ENCODE measurements at regions not wholly inside any gene's neighbourhood (a gene's known extent, or its start where the extent isn't known, plus 50 kb on each side); places are given as distances from the start of the nearest gene placed in this dataset.
"Not testable (repeated sequence)": the region's sequence is repeated elsewhere in the genome, so short reads cannot be mapped to it uniquely, and the experiment has no call there.

DNA sequence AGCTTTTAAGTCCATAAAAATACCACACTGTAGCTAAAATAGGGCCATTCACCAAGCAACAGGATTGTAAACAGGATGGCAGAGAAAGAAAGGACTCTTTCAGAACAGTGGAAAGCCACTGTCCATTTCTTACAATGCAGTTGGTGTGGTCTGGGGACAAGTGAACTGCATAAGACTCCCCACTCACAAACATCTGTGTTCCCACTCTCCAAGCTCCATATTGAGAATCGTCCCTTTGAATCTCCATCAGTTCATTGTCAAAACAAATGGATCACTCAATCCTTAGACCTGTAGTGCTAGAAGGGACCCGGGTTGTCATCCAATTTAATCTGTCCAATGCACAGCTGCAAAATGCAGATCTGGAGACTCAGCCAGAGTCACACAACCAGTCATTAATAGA lies 347.4 kb upstream of the KLHL29 start:
- no peak for DNase-seq (ENCODE audit: low read depth in 4 of 4, low spot score in 1 of 4)

DNA sequence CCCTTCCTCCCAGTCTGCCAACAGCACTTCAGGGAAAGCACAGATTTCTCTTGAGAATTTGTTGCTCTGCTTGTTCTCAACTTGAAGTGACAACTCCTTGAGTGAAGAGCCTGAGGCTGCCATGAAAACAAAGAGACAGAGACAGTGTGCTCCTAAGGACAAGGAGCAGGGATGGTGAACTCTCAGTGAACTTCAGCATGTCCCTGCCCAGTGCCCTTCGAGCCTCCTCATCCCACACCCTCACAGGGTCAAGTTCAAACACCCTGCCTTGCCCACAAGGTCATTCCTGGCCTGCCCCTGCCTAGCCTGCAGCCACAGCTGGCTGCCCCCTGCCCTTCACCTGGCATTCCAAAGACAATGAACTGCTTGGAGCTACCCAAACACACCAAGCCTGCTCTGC lies 343.5 kb upstream of the KLHL29 start:
- DNase-seq (ENCODE audit: low read depth in 4 of 4, low spot score in 1 of 4), result no peak

DNA sequence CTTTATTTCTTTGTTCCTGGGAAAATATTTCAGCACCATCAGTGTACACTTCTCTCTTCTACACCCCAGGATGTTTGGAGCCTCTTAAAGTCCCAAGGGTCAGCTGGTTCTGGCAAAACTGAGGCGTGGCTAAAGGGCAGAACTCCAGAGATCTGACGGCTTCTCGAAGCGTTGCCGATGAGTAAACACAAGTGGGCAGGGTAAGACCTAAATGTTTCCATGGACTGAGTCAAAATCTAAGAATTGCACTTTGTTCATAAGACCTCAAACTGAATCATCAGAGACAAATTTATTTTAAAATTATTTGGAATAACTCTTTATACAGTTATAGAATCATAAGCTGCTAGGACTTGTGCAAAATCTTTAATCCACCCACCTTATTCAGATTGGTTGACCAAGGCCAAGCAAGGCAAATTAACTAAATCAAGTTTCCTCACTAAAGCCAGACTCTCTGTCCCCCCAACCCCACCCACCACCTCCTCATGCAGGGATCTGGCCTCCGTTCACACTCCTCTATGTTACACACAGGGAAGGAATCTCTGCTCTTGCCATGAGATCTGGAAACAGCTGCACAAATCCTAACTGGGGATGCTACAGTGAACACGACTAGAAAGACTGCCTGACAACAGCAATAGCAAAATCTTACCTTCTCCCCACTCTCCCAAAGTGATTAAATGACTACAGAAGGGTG lies 342.6 kb upstream of the KLHL29 start:
- DNase-seq (ENCODE audit: low read depth in 4 of 4, low spot score in 1 of 4), result no peak

DNA sequence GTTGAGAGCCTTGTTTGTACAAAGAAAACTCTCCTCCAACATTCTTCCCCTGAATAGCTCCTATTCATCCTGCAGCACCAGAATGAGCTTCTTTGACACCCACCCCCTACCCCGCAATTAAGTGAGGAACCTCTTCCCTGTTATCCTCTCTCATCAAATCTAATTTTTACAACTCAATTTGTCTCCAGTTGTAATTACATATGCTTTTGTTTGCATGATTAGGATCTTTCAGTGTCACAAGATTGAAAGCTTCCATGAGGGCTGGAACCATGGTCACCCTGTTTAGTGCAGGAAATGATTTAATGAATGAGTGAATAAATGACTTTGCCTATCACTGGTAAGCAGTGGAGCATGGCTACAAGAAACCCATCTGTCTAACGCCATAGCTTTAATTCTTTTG lies 334.6 kb upstream of the KLHL29 start:
- DNase-seq (ENCODE audit: low read depth in 4 of 4, low spot score in 1 of 4), result no peak

DNA sequence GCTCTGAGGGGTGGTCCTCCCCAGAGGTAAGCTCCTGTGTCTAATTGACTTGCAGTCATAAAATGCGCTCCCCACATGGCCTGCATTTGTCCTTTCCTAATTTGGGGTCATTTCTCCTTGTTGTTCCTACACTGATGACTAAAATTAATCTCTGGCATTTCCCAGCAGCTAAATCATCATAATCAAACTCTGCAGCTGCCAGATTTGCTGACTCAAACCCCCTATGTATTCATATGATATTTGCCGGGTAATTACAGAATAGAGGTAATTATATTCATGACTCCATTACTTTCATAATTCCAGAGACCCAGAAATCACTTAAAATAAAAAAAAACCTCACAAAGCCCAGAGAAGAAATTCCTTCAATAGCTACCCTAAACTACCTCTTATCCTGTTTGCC lies 331.4 kb upstream of the KLHL29 start:
- DNase-seq (ENCODE audit: low read depth in 4 of 4, low spot score in 1 of 4), result no peak

DNA sequence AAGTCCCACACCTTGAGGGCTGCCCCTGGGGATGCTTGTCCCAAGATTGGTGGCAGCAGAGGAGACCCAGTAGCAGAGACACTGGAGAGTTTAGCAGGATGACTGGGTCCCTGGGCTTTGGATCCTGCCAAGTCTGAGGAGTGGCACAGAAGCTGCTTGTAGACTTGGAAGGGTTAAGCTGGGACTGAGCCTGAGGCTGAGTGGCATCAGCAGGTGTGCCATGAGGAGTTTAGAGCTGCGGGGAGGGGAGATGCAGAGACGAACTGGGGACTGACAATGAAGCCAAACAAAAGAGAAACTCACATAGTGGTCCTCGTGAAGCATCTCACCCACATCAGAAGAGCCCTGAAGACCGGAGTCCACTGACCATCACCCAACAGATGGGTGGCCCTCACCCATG lies 329.7 kb upstream of the KLHL29 start:
- DNase-seq (ENCODE audit: low read depth in 4 of 4, low spot score in 1 of 4), result no peak

DNA sequence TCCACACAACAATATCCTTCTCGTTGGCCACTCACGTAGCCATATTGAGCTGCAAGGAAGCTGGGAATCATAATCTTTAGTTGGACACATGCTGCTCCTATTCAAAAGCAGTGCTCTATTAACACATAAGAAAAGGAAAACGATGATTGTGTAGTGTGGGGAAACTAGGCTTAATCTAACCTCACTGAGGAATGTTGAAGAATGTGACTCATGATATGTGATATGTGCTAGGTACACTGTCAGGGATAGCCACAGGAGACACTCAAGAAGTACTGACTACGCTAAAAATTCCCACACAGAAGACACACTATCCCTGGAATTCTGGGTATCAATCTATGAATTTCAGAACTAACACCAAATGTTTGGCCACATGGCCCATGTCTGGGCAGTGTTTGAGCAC lies 328.1 kb upstream of the KLHL29 start:
- not testable (repeated sequence) for DNase-seq (ENCODE audit: low read depth in 4 of 4, low spot score in 1 of 4)

DNA sequence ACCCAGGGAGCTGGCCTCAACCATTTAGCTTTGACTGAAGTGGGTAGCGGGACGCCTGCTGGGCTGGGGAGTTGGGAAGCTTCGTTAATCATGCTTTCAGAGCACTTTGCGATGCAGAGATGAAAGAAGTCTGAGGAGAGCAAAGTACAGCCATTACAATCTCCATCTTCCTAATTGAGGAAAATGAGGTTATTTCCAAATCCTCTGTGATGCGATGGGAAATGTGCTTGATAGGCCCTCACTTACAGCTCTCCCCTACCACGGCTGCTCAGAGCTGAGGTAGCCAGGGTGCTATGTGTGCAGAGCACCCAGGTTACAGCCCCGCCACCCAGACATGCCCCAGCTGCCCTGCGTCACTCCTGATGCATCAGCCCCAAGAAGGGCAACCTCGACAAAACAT lies 326.5 kb upstream of the KLHL29 start:
- no peak for DNase-seq (ENCODE audit: low read depth in 4 of 4, low spot score in 1 of 4)

DNA sequence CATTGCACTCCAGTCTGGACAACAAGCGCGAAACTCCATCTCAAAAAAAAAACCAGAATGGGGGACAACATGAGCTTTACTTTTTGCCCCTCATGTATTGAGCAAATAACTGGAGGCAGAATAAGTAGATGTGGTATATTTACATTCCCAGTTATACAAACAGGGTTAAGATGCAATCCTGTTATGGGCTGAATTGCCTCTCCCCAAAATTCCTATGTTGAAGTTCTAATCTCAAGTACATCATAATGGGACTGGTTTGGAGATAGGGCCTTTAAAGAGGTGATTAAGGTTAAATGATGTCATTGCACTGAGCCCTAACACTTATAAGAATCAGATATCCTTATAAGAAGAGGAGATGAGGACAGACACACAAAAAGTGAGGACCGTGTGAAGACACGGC lies 319.8 kb upstream of the KLHL29 start:
- no peak for DNase-seq (ENCODE audit: low read depth in 4 of 4, low spot score in 1 of 4)

DNA sequence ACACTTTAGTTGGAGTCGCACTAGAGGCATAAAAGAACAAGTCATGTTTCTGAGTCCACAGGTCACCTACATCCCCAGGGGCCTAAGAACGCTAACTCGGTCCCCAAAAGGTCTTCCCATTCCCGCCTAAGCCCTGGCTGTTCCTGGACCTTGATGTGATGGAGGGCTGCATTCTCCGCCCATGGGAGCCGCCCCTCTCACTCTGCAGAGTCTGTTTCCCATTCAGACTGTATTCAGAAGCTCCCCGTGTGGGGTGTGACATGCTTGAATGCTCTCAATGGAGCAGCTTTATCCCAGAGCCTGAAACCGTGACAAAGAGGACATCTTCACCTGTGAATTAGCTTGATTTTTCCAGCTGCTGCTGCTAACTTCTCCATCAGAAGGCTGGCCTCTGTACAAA lies 319.0 kb upstream of the KLHL29 start:
- DNase-seq (ENCODE audit: low read depth in 4 of 4, low spot score in 1 of 4), result no peak

DNA sequence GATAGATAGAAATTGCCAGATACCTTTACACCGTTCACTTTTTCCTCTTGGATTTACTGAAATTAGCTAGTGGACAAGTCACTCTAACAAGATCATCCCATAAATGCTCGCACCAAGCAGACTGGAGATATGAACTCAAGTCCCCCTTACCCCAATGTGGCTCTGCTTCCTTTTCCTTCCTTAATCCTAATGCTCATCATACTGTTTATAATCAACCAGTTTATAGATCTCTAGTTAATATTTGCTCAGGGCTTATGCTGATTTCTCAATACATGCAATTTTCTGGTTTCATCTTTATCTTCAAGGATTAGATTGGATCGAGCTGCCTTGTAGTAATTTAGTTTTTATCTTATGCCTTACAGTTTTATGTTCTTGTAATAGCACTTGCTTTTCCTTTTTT lies 318.3 kb upstream of the KLHL29 start:
- DNase-seq (ENCODE audit: low read depth in 4 of 4, low spot score in 1 of 4), result no peak

DNA sequence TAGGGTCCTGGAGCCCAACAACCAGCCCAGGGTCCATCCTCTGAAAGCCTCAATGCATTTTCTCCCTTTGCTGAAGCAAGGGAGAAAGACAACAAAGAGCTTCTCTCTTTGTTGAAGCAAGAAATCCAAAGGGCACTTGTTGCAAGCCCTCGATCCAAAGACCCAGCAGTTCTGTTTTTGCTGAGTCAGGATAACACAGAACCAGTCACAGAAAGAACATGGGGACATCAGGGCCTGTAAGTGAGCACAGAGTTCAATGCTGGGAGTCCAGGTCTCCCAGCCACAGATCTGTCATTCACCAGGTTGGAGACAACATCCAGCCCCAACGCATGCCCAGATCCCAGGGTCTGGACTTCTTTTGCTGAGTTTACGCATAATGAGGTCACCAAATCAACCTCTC lies 315.8 kb upstream of the KLHL29 start:
- no peak for DNase-seq (ENCODE audit: low read depth in 4 of 4, low spot score in 1 of 4)

DNA sequence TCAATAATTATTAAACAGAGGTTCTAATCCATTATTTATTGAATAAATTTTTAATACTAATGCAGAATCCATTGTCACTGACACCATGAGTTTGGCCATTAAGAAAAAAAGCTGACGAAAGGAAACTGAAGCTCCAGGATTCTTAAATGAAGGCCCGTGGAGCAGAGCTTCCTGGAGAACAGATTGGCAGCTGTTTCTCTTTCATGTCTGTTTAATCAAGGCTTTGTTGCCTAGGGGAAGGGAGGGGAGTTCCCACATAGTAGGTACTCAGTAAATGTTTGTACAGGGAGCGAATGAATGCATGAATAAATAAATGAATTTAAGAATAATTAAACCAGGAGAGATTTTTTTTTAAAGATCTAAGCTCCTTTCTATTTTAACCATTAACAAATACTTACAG lies 315.1 kb upstream of the KLHL29 start:
- no peak for DNase-seq (ENCODE audit: low read depth in 4 of 4, low spot score in 1 of 4)

DNA sequence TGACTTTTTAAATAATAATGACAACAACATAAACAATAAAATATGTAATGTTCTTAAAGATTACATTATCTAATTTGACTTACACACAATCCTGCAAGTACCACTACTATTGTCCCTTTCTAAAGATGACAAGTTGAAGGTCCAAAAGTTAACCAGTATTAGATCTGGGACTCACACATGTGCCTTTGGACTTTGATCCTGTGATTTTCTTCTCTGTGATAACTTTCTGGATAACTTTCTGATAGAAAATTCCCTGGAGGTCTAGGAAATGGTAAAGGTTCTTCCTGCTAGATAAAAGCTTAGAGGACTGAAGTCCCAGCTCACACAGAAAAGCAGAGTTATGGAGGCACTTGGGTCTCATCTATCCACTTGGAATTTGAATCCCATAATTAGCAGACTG lies 311.9 kb upstream of the KLHL29 start:
- DNase-seq (ENCODE audit: low read depth in 4 of 4, low spot score in 1 of 4), result no peak

DNA sequence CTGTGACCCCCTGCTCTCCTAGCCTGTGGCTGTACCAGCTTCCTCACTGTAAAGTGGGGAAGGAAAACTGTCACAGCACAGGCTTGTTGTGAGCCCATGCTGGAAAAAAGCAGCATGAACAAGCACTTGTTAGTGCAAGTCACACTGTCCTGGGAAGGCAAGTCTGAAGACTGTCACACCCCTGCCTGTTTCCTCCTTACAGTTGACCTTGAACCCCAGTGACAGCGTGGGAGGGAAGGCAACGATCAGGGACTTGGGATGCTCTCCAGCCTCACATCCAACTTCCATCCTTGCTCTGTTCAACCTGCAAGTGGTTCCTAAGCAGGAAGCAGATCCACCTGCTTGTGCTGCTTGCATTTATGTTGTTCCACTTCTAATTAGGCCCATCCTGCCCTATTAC lies 311.3 kb upstream of the KLHL29 start:
- DNase-seq (ENCODE audit: low read depth in 4 of 4, low spot score in 1 of 4), result no peak

DNA sequence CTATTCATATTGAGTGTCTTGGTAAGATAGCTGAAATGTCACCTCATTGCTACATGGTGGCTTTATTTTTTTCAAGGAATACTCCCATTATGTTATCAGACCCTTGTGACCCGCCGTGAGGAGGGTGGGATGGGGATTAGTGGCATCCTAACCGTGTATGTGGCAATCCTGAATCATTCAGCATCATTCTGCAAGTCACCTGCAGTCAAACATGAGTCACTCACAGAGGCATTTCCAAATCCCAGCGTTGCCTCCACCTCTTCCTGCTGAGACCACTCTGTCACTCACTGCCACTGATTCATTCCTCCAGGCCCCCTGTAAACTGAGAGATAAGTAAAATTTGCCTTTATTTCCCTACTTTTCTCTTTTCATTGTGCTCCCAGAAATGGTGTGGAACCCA lies 307.4 kb upstream of the KLHL29 start:
- DNase-seq (ENCODE audit: low read depth in 4 of 4, low spot score in 1 of 4), result no peak

DNA sequence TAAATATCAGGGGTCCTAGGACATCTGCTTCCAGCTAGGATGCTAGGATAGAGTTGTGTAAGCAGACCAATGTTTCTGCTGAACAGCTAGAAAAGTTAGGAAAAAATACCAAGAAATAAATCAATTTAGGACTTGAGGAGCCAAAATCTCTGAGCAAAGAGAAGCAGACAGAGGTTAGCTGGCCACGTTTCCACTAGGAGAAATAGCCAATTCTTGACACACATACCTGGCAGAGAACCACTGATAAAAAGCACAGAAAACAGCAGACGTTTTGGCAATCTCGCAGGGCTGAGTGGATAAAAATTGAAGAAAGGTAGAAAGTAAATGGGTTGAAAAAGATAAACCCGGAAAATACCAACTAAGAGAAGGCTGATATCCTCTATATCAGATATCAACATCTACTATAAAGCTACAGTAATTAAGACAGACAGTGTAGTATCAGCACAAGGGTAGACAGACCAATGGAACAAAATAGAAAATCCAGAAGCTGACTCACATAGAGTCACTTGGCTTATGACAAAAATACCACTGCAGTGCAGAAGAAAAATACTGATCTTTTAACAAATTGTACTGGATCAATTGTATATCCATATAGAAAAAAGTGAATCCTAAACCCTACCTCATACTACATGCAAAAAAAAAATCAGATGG lies 306.1 kb upstream of the KLHL29 start:
- DNase-seq (ENCODE audit: low read depth in 4 of 4, low spot score in 1 of 4), result no peak

DNA sequence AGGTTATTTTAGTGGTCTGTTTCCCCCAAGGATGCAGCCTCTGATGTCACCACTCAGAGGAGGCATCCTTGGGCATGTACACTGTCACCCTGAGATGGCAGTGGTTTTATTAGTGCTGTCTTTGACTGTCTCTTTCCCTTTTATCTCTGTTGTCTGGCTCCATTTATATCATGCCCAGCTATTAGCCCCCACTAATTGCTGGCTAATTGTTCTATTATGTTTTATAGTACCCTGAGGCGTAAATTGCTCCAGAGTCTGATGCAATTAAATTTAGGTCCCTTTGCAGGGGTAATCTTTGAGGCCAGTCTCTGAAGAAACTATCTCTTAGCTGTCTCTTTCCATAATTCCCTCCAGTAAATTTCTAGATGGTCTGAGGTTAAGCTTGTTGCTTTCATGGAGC lies 301.0 kb upstream of the KLHL29 start:
- DNase-seq (ENCODE audit: low read depth in 4 of 4, low spot score in 1 of 4), result no peak

DNA sequence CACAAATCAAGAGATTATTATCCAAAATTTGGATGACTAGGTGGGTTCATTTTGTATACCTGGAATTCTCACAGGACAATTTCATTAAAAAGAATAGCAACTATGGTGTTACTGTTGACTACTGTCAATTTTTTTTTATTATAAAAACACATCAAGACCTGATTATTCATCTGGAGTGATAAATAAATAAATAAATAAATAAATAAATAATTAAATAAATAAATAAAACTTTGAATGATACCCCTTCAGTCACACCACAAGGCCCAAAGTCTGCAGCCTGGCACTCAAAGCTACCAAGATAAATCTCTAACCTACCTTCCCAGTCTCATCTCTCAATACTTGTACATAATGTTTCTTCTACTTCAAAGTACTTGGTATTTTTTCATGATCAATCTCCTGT lies 294.0 kb upstream of the KLHL29 start:
- DNase-seq (ENCODE audit: low read depth in 4 of 4, low spot score in 1 of 4), result no peak

DNA sequence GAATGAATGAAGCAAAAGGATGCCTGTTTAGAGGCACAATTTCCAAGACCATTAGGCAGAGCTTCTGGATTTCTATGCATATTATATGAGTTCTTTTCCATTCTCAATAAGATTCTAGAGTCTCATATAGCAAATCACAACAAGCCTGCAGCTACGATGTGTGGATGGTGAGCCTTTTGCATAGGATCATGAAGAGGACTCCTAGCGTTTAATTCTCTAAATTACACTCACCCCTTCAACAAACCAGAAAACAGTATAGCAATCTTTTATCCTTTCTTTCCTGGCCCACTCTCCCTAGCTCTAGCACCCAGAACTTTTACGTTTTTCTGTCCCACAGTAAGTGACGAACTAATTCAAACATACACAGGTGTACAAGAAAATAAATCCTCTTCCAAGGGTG lies 293.1 kb upstream of the KLHL29 start:
- no peak for DNase-seq (ENCODE audit: low read depth in 4 of 4, low spot score in 1 of 4)

DNA sequence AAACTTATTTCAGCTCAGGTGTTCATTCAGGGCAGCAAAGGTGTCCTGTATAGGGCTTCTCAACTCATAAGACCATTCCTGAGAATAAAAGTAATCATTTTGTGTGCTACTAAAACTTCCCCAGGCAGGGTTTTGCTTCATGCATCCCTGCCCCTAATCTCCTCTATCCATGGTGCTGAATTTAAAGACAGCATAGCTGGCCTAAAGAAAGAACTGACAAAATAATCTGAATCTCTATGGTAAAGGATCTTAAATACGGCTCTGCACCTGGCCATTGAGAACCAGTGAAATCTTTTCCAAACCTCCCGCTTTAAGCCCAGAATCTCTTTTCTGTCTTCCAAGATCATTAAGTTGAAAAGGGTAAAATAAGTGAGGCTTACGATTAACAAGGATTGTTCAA lies 292.1 kb upstream of the KLHL29 start:
- no peak for DNase-seq (ENCODE audit: low read depth in 4 of 4, low spot score in 1 of 4)

DNA sequence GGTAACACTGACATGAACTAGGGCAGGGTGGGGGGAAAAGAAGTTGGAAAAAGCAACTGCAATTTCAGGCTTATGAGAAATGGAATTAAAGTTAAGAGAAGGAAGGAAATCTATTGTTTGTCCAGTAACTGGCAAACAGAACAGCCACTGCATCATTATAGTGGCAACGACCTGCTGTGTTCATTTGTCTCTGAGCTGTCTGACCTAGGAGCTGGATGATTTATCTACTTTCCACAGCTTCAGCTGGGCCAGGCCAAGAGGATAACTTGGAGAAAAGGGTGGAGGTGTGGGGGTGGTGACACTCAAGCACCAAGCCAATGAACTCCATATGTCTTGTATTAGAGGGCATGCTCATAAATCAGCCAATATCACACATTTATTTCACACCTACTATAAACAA lies 291.5 kb upstream of the KLHL29 start:
- no peak for DNase-seq (ENCODE audit: low read depth in 4 of 4, low spot score in 1 of 4)

DNA sequence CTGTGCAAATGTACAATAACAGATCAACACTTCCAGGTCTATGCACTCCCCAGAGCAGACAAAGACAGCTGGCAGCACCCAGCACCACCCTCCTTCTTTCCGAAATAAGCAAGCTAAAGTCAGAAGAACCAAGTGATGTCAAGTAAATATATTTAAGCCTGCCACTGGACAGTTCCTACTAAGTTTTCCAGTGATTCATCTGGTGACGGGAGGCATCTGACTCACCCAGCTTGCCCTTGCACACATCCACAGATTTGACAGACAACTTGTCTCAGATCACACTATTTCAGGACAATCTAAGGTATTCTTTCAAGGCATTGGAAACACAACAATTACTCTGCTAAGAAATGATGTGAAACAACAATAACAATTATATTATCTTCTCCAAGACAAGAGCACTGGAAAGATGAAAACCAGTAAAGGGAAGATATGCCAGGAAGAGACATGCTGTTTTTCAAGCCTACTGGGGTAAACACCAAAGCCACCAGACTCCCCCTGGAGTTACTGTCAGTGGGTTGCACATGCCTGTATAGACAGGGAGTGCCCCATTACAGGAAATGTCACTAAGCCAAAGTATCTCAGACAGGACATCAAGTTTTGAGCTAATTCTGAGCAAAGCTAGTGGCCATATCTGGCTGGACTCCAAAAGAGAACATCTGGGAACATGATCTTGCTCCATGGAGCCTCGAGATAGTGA lies 287.9 kb upstream of the KLHL29 start:
- no peak for DNase-seq (ENCODE audit: low read depth in 4 of 4, low spot score in 1 of 4)
